HL-60 (cell line): ENCODE measurements at regions not wholly inside any gene's neighbourhood (a gene's known extent, or its start where the extent isn't known, plus 50 kb on each side); places are given as distances from the start of the nearest gene placed in this dataset.

Experiments
- DNase-seq, 2 experiments: peaks; one replicate each; pipeline ENCODE4 v3.0.0-alpha.2; 2010 to 2020; ENCODE audit warnings: low read depth in 1 of 2, low spot score in 1 of 2
- H3K27ac ChIP-seq: fragments of 250-450 bp; sonication (Bioruptor Pico); replicated peaks from 2 replicates; pipeline ENCODE4 v1.5.1; 2020; ENCODE audit warnings: mild to moderate bottlenecking, moderate library complexity
- H3K27me3 ChIP-seq: fragments of 250-450 bp; sonication (Bioruptor Pico); 2 replicates; pipeline ENCODE4 v1.5.1; 2021; ENCODE audit warnings: mild to moderate bottlenecking, moderate library complexity; ENCODE audit not compliant: insufficient read depth, poor library complexity, severe bottlenecking
- H3K4me3 ChIP-seq: replicated peaks from 2 replicates; pipeline ENCODE4 v1.5.1; 2011; ENCODE audit warnings: mild to moderate bottlenecking, control low read depth, low read length; ENCODE audit not compliant: insufficient read depth
- CTCF ChIP-seq: IDR thresholded peaks from one replicate; pipeline ENCODE4 v1.5.1; 2011; ENCODE audit warnings: low read length, control low read depth, inconsistent platforms; ENCODE audit not compliant: insufficient read depth
- GABPA ChIP-seq: IDR thresholded peaks from 2 replicates; pipeline ENCODE4 v1.6.1; 2012; ENCODE audit warnings: low read depth
- POLR2AphosphoS5 ChIP-seq: IDR thresholded peaks from 2 replicates; pipeline ENCODE4 v1.6.1; 2012; ENCODE audit warnings: low read depth
- REST ChIP-seq: IDR thresholded peaks from 2 replicates; pipeline ENCODE4 v1.6.1; 2012; ENCODE audit warnings: low read depth; ENCODE audit not compliant: insufficient replicate concordance
- SPI1 ChIP-seq: IDR thresholded peaks from 2 replicates; pipeline ENCODE4 v1.6.1; 2012; ENCODE audit warnings: low read depth, mild to moderate bottlenecking, borderline replicate concordance

GRCh38 chr13:44726778-44727177, 150.6 kb upstream of the TSC22D1 start:
- no peaks in the 10 kb centered on the region for H3K27me3 ChIP-seq
- TF ChIP-seq REST (no peak), POLR2AphosphoS5 (no peak), CTCF (no peak), GABPA (no peak), SPI1 (no peak)
- peak overlapping the region; percentile 30 for H3K27ac ChIP-seq
- DNase-seq: no peak
- no peak overlapping the region for H3K4me3 ChIP-seq

- no peak for DNase-seq
- Histone ChIP-seq H3K27ac (peak overlapping the region; percentile 30), H3K4me3 (no peak overlapping the region), H3K27me3 (no peaks in the 10 kb centered on the region)
- TF ChIP-seq GABPA: 0 out of 2 replicates have a peak, but pooled peaks have one; percentile 14
- no peak for TF ChIP-seq CTCF
- no peak for TF ChIP-seq REST
- no peak for TF ChIP-seq POLR2AphosphoS5
- TF ChIP-seq SPI1: no peak
Observed at GRCh38 chr13:44726214-44726613, 150.1 kb upstream of the TSC22D1 start.

- Histone ChIP-seq H3K27me3 (no peaks in the 10 kb centered on the region), H3K4me3 (no peak overlapping the region), H3K27ac (no peak overlapping the region)
- TF ChIP-seq GABPA: no peak
- TF ChIP-seq REST: no peak
- TF ChIP-seq POLR2AphosphoS5: no peak
- TF ChIP-seq CTCF: no peak
- TF ChIP-seq SPI1: no peak
- DNase-seq: no peak
Observed at GRCh38 chr13:44719857-44720671, 143.9 kb upstream of the TSC22D1 start.
